ENCODE measurements at regions not wholly inside any gene's neighbourhood (a gene's known extent, or its start where the extent isn't known, plus 50 kb on each side); places are given as distances from the start of the nearest gene placed in this dataset.

- no peaks in the 10 kb centered on the region for H3K9me3 ChIP-seq
- no peak overlapping the region for H3K4me3 ChIP-seq (ENCODE audit: low read depth in 1 of 2, low read length in 1 of 2)
- no peaks in the 10 kb centered on the region for H3K4me1 ChIP-seq (ENCODE audit: control insufficient read depth in 1 of 2, insufficient read depth in 1 of 2, low read depth in 1 of 2, low read length in 1 of 2)
- TF ChIP-seq, protein P1, sequence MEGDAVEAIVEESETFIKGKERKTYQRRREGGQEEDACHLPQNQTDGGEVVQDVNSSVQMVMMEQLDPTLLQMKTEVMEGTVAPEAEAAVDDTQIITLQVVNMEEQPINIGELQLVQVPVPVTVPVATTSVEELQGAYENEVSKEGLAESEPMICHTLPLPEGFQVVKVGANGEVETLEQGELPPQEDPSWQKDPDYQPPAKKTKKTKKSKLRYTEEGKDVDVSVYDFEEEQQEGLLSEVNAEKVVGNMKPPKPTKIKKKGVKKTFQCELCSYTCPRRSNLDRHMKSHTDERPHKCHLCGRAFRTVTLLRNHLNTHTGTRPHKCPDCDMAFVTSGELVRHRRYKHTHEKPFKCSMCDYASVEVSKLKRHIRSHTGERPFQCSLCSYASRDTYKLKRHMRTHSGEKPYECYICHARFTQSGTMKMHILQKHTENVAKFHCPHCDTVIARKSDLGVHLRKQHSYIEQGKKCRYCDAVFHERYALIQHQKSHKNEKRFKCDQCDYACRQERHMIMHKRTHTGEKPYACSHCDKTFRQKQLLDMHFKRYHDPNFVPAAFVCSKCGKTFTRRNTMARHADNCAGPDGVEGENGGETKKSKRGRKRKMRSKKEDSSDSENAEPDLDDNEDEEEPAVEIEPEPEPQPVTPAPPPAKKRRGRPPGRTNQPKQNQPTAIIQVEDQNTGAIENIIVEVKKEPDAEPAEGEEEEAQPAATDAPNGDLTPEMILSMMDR (IDR thresholded peaks at IDR 0.05) = no peak
- H3K27me3 ChIP-seq = no peaks in the 10 kb centered on the region
- no peak overlapping the region for H3K27ac ChIP-seq
- H3K36me3 ChIP-seq = no peaks in the 10 kb centered on the region
Measured at GRCh38 chr2:65781756-65782155, 349.4 kb upstream of the SPRED2 start.

DNA sequence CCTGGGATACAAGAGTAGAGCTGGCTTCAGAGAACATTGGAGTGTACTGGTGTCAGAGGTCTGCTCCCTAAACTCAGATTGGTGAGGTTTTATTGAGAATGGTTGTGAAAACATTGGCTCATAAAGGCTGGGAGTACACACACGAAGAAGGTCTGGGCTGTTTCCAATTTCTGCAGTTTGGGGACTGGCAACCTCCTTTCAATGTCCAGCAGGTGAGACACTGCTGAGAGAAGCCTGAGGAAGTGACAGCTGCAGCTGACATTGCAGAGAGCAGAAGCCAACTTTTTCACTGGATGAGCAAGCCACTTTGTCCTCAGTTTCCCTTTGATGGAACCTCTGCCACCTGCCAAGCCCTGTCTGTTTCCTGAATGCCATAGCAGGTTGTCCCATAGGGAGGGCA lies 346.6 kb upstream of the SPRED2 start:
- Histone ChIP-seq H3K4me3 (ENCODE audit: low read depth in 1 of 2, low read length in 1 of 2) (no peak overlapping the region), H3K9me3 (no peaks in the 10 kb centered on the region), H3K27me3 (no peaks in the 10 kb centered on the region), H3K27ac (no peak overlapping the region), H3K4me1 (ENCODE audit: control insufficient read depth in 1 of 2, insufficient read depth in 1 of 2, low read depth in 1 of 2, low read length in 1 of 2) (no peaks in the 10 kb centered on the region), H3K36me3 (no peaks in the 10 kb centered on the region)
- TF ChIP-seq, protein P1 (IDR thresholded peaks at IDR 0.05) = no peak

DNA sequence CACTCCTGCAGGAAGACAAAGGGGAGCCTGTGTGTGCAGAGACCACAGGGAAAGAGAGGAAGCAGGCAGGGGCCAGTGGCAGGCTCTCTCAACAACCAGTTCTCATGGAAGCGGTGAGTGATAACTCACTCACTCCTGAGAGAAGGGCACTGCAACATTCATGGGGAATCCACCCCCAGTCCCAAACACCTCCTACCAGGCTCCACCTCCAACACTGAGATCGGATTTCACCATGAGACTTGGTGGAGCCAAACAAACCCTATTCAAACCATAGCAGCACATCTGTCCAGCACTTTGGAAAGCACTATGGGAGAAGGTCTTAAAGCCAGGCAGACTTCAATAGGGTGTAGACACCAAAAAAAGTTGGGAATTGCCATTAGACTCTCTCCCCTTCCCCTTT lies 345.7 kb upstream of the SPRED2 start:
- Histone ChIP-seq H3K4me1 (ENCODE audit: control insufficient read depth in 1 of 2, insufficient read depth in 1 of 2, low read depth in 1 of 2, low read length in 1 of 2) (no peaks in the 10 kb centered on the region), H3K36me3 (no peaks in the 10 kb centered on the region), H3K9me3 (no peaks in the 10 kb centered on the region), H3K4me3 (ENCODE audit: low read depth in 1 of 2, low read length in 1 of 2) (no peak overlapping the region), H3K27me3 (no peaks in the 10 kb centered on the region), H3K27ac (no peak overlapping the region)
- TF ChIP-seq, protein P1 (IDR thresholded peaks at IDR 0.05) = no peak

GRCh38 chr2:65775839-65776238 lies 343.4 kb upstream of the SPRED2 start:
- Histone ChIP-seq H3K4me3 (ENCODE audit: low read depth in 1 of 2, low read length in 1 of 2) (no peak overlapping the region), H3K36me3 (no peaks in the 10 kb centered on the region), H3K4me1 (ENCODE audit: control insufficient read depth in 1 of 2, insufficient read depth in 1 of 2, low read depth in 1 of 2, low read length in 1 of 2) (no peaks in the 10 kb centered on the region), H3K9me3 (no peaks in the 10 kb centered on the region), H3K27me3 (no peaks in the 10 kb centered on the region), H3K27ac (no peak overlapping the region)
- TF ChIP-seq, protein P1 (IDR thresholded peaks at IDR 0.05) = no peak

GRCh38 chr2:65767946-65768345 lies 335.5 kb upstream of the SPRED2 start:
- TF ChIP-seq, protein P1 (IDR thresholded peaks at IDR 0.05) = no peak
- Histone ChIP-seq H3K27ac (no peak overlapping the region), H3K4me3 (ENCODE audit: low read depth in 1 of 2, low read length in 1 of 2) (no peak overlapping the region), H3K27me3 (no peaks in the 10 kb centered on the region), H3K36me3 (no peaks in the 10 kb centered on the region), H3K4me1 (ENCODE audit: control insufficient read depth in 1 of 2, insufficient read depth in 1 of 2, low read depth in 1 of 2, low read length in 1 of 2) (no peaks in the 10 kb centered on the region), H3K9me3 (no peaks in the 10 kb centered on the region)

DNA sequence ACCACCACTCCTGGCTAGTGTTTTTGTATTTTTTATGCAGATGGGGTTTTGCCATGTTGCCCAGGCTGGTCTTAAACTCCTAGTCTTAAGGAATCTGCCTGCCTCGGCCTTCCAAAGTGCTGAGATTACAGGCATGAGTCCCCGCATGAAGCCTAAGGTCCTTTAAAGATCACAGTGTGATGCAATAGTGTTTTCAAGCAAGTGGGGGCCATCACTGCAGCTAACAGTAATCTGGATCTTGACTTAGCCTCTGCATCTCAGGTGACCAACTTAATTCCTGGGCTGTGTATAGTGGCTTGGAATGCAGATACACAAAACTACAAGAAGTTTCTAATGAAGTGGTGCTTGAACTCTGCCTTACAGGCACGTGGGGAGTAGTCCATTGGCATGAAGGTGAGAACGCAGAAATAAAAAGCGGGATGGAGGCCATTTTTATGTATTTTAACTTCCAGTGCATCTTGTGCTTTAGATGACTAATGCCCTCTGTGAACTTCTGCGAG lies 334.4 kb upstream of the SPRED2 start:
- Histone ChIP-seq H3K4me3 (ENCODE audit: low read depth in 1 of 2, low read length in 1 of 2) (no peak overlapping the region), H3K27me3 (no peaks in the 10 kb centered on the region), H3K27ac (no peak overlapping the region), H3K9me3 (no peaks in the 10 kb centered on the region), H3K36me3 (no peaks in the 10 kb centered on the region), H3K4me1 (ENCODE audit: control insufficient read depth in 1 of 2, insufficient read depth in 1 of 2, low read depth in 1 of 2, low read length in 1 of 2) (no peaks in the 10 kb centered on the region)
- TF ChIP-seq, protein P1 (IDR thresholded peaks at IDR 0.05) = no peak
